Esophagus muscularis mucosa (tissue), 4 donors: ENCODE measurements at regions not wholly inside any gene's neighbourhood (a gene's known extent, or its start where the extent isn't known, plus 50 kb on each side); places are given as distances from the start of the nearest gene placed in this dataset.

Experiments
- EP300 ChIP-seq: sonication (generic); formaldehyde crosslinking; IDR thresholded peaks from one replicate; pipeline ENCODE4 v1.6.1; 2017; ENCODE audit warnings: antibody characterized with exemption
- POLR2A ChIP-seq: fragments of 450-650 bp; IDR thresholded peaks from one replicate; pipeline ENCODE4 v1.6.1; 2017; ENCODE audit warnings: antibody characterized with exemption, moderate library complexity, mild to moderate bottlenecking, low read depth
- POLR2AphosphoS5 ChIP-seq, 2 donors: sonication (generic); formaldehyde crosslinking; IDR thresholded peaks; one replicate each; pipeline ENCODE4 v1.6.1; 2017; ENCODE audit warnings: antibody characterized with exemption in 2 of 2
- TF ChIP-seq, protein P1 (sequence below), 3 experiments: fragments of 200-600 bp in 2 of 3; fragments of 450-650 bp in 1 of 3; sonication (generic) in 2 of 3; IDR thresholded peaks; one replicate each; pipeline ENCODE4 v1.5.1; 2017 to 2019; ENCODE audit warnings: antibody characterized with exemption in 3 of 3, mild to moderate bottlenecking in 2 of 3, moderate library complexity in 1 of 3

DNA sequence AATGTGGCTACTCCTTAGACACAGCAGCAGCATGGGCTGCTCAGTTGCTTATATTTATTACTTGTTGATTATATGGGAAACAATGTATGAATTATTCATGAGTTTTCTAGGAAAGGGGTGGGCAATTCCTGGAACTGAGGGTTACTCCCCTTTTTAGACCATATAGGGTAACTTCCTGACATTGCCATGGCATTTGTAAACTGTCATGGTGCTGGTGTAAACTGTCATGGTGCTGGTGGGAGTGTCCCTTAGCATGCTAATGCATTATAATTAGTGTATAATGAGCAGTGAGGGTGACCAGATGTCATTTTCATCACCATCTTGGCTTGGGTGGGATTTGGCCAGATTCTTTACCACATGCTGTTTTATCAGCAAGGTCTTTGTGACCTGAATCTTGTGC is 734.6 kb upstream of the PTPRD start:
- TF ChIP-seq, protein P1, sequence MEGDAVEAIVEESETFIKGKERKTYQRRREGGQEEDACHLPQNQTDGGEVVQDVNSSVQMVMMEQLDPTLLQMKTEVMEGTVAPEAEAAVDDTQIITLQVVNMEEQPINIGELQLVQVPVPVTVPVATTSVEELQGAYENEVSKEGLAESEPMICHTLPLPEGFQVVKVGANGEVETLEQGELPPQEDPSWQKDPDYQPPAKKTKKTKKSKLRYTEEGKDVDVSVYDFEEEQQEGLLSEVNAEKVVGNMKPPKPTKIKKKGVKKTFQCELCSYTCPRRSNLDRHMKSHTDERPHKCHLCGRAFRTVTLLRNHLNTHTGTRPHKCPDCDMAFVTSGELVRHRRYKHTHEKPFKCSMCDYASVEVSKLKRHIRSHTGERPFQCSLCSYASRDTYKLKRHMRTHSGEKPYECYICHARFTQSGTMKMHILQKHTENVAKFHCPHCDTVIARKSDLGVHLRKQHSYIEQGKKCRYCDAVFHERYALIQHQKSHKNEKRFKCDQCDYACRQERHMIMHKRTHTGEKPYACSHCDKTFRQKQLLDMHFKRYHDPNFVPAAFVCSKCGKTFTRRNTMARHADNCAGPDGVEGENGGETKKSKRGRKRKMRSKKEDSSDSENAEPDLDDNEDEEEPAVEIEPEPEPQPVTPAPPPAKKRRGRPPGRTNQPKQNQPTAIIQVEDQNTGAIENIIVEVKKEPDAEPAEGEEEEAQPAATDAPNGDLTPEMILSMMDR (IDR thresholded peaks at IDR 0.05) = no peak
- TF ChIP-seq POLR2AphosphoS5 (IDR thresholded peaks at IDR 0.05) (no peak), POLR2A (no peak), EP300 (no peak)
